ENCODE measurements at regions not wholly inside any gene's neighbourhood (a gene's known extent, or its start where the extent isn't known, plus 50 kb on each side); places are given as distances from the start of the nearest gene placed in this dataset.
A peak's percentile ranks its signal among the peaks of the same experiment; 100 is the strongest.

DNA sequence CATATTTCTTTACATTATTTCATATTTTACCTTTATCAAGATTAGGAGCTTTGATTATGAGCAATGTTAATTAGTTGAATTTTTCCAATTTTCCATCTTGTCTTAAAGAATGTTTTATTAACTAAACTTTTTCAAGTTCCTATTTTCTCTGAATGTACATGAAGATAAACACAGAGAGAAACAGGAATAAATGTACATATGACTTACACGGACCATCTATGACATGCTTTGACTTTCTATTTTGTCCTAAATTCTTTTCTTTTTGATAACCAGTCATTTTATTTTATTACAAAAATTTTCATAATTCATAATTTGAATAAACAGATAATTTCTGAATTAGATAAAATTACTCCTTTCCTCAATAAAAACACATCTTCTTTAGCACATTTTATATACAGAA lies 1038.8 kb upstream of the ARRDC3 start:
- H3K27ac ChIP-seq, result no peak overlapping the region
- ATAC-seq (no peak), FAIRE-seq (peak; percentile 72), DNase-seq (no peak)
- intact Hi-C loops (cut with DNase I), result no loop called here
- TF ChIP-seq CTCF (IDR thresholded peaks at IDR 0.05), result no peak
- 44 to 57% methylated on average over 1 of the region's 1 CpG for WGBS, 2 donors
- no peaks in the 10 kb centered on the region for H3K4me1 ChIP-seq
- no peak overlapping the region for H3K4me3 ChIP-seq
- no peaks in the 10 kb centered on the region for H3K27me3 ChIP-seq
- H3K9me3 ChIP-seq, result no peaks in the 10 kb centered on the region
- no peaks in the 10 kb centered on the region for H3K36me3 ChIP-seq

- no peak overlapping the region for H3K4me3 ChIP-seq
- FAIRE-seq, result no peak
- no peak for DNase-seq
- H3K4me1 ChIP-seq, result no peaks in the 10 kb centered on the region
- no peak for TF ChIP-seq CTCF (IDR thresholded peaks at IDR 0.05)
- no peaks in the 10 kb centered on the region for H3K27me3 ChIP-seq
- H3K36me3 ChIP-seq, result no peaks in the 10 kb centered on the region
- no peak for ATAC-seq
- no peaks in the 10 kb centered on the region for H3K9me3 ChIP-seq
- H3K27ac ChIP-seq, result no peak overlapping the region
- intact Hi-C loops (cut with DNase I), result no loop called here
These were observed 1038.1 kb upstream of the ARRDC3 start for GRCh38 chr5:92421196-92421595.

DNA sequence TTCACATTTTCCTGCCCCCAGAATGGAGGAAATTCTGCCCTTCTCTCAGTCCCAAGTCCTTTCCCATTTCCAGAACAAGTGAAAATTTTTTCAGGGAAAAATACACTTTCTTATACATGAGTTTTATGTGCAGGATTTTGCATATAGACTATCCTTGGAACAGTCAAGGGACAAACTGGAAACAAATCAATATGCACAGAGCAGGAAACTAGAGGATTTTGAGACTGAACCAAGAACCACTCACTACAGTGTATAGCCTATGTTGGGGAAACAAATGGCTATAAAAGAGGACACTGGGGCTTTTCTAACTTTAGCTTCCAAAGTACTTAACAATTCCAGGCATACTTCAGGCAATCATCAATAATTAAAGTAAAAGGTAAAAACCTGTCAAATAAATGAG lies 1036.1 kb upstream of the ARRDC3 start:
- no peak for ATAC-seq
- Histone ChIP-seq H3K4me1 (no peaks in the 10 kb centered on the region), H3K27ac (no peak overlapping the region), H3K36me3 (no peaks in the 10 kb centered on the region), H3K27me3 (no peaks in the 10 kb centered on the region), H3K4me3 (no peak overlapping the region), H3K9me3 (no peaks in the 10 kb centered on the region)
- intact Hi-C loops (cut with DNase I), result no loop called here
- no peak for TF ChIP-seq CTCF (IDR thresholded peaks at IDR 0.05)
- FAIRE-seq, result no peak
- DNase-seq, result no peak

DNA sequence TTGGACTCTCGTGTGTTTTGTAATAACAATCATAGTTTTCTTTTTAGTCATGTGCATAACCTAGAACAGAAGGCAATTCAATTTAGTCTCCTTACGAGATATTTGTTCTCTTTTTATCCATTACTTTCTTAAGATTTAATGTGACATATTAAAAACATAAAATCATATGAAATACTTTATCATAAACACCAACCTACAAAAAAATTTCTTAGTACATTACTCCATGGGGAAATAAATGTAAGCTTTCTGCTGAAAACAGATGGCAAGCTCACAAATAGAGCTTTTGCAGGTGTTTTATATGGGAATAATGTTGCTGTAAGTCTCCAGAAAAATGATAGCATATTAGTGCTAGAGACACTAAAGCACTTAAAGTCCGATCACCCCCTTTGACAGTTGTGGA lies 1035.2 kb upstream of the ARRDC3 start:
- ATAC-seq, result no peak
- no peak overlapping the region for H3K4me3 ChIP-seq
- WGBS, 2 donors, result 53 to 70% methylated on average over 3 of the region's 3 CpGs
- TF ChIP-seq CTCF (IDR thresholded peaks at IDR 0.05), result no peak
- H3K9me3 ChIP-seq, result no peaks in the 10 kb centered on the region
- DNase-seq, result no peak
- H3K36me3 ChIP-seq, result no peaks in the 10 kb centered on the region
- intact Hi-C loops (cut with DNase I), result no loop called here
- H3K27me3 ChIP-seq, result no peaks in the 10 kb centered on the region
- H3K4me1 ChIP-seq, result no peaks in the 10 kb centered on the region
- FAIRE-seq, result no peak
- no peak overlapping the region for H3K27ac ChIP-seq

DNA sequence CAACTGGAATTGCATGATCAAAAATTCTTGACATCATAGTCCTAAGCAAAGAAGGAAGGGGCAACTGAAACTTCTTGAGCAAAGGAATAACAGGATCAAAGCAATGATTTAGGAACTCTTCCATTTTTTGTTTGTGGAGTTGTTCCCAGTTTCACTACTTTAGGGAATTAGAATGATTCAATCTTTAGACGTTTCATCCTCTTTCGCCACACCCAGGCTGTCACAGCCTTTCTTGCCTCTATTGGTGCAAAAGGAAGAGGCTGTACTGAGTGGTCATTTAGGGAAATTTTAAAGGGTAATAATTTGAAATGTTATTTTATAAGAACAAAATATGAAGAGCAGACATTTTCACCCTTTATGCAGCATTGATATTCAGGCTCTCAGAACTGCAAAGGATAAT lies 1026.0 kb upstream of the ARRDC3 start:
- FAIRE-seq (no peak), DNase-seq (no peak), ATAC-seq (no peak)
- intact Hi-C loops (cut with DNase I), result no loop called here
- Histone ChIP-seq H3K4me3 (no peak overlapping the region), H3K27me3 (no peaks in the 10 kb centered on the region), H3K9me3 (no peaks in the 10 kb centered on the region), H3K4me1 (no peaks in the 10 kb centered on the region), H3K36me3 (no peaks in the 10 kb centered on the region), H3K27ac (no peak overlapping the region)
- TF ChIP-seq CTCF (IDR thresholded peaks at IDR 0.05), result no peak
- 60 to 77% methylated on average over 2 of the region's 2 CpGs for WGBS, 2 donors
